T-helper 1 cell (primary cell): ENCODE measurements at regions not wholly inside any gene's neighbourhood (a gene's known extent, or its start where the extent isn't known, plus 50 kb on each side); places are given as distances from the start of the nearest gene placed in this dataset.
"Not testable (repeated sequence)": the region's sequence is repeated elsewhere in the genome, so short reads cannot be mapped to it uniquely, and the experiment has no call there.

Experiments used
- DNase-seq, 5 donors: peaks; one replicate each; pipeline ENCODE4 v3.0.0-alpha.2; 2012 to 2020

DNA sequence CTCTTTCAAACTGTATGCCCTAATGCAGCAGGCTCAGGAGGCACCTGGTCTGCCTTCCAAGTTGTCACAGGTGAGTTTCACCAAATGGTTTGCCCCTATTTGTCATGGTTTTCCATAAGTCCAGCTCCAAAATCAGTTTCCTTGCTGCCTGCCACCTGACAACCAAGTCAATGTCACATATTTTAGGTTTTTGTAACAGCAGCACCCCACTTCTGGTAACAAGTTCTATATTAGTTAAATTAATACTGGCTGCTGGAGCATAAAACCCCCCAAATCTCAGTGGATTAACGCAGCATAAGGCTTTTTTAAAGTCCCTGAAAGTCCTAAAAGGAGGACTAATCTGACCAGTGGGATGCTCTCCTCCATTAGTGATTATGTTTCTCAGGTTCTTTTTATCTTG is 200.7 kb downstream of the RRAGC start:
- DNase-seq, result no peak

DNA sequence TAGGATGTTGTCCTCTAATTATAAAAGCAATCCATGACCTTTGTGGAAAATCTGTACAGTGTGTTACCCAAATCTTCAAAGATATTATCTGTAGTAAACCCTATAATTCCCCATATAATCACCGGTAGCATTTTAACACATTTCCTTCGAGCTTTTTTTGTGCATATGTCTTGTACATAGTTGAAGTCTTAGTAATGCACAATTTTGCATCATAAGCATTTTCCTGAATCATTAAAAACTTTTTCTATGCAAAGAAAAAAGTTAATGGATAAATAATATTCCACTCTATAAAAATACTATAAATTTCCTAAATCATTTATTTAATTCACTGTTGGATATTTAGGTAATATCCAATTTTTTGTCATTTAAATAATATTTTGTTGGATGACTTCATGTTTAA is 201.7 kb downstream of the RRAGC start:
- DNase-seq, result no peak

GRCh38 chr1:38657207-38657840 is 202.2 kb downstream of the RRAGC start:
- DNase-seq, result no peak

DNA sequence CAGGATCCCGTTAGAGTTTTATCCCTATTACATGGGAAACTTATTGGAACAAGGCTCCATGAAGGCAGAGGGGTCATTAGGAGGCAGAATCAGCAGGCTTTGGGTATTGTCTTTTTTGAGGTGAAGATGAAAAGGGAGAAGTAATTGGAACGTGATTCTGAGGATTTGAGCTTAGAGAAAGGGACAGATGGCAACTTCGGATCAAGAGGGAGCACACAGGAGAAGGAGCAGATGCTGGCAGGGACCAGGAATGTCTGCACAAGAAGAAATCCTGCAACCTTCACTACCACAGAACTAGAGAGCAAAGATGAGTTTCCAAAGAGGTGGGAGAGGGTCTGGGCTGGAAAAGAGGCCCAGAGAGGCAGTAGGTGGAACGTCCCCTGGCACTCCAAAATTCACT is 202.8 kb downstream of the RRAGC start:
- no peak for DNase-seq

GRCh38 chr1:38652217-38652616 is 207.4 kb downstream of the RRAGC start:
- no peak for DNase-seq

GRCh38 chr1:38651669-38652068 is 207.9 kb downstream of the RRAGC start:
- no peak for DNase-seq

DNA sequence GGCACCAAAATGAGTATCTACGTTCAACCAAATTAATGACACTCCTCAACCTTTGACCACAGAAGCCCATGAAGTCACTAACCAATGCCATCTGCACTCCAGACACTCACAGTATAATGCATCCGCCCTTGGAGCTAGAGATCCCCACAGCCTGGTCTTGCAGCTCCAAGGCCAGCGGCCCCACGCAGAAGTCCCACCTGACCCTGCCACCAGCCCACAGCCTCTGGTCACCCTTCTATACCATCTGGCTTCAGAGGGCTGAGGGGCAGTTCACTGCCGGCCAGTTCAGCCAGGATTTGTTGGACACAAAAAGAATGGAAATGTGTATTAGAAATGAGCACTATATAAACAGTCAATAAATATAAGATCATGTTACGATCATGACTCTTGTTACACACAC is 211.2 kb downstream of the RRAGC start:
- DNase-seq, result no peak

GRCh38 chr1:38647341-38647740 is 212.2 kb downstream of the RRAGC start:
- not testable (repeated sequence) for DNase-seq

DNA sequence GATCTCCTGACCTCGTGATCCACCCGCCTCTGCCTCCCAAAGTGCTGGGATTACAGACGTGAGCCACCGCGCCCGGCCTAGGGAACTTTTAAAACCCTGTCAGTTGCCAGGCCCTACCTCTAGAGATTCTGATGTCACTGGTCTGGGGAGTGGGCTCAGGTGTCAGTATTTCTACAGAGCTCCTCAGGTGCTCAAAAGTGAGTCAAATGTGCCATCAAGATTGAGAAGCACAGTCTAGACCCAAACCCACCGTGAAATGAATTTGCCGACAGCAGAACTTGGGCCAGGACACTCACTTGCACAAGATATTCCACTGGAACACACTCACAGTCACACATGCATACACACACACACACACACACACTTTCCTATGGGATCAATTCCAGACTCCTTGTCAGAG is 215.5 kb downstream of the RRAGC start:
- DNase-seq, result no peak

DNA sequence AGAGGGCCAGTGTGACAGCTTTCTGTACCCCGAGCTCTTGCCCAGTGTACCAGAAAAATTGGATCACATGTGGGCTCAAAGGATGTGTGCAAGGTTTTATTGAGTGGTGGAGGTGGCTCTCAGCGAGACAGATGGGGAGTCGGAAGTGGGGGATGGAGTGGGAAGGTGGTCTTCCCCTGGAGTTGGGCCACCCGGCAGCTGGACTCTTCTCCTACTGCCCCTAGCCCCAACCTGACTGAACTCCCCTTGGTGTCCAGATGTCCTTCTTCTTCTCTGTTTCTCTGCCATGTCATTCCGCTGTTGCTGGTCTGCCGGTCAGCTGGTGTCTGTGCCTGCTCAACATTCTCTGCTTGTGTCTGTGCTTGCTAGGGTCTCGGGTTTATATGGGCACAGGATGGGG is 217.9 kb downstream of the RRAGC start:
- no peak for DNase-seq

- DNase-seq, result no peak
Measured at GRCh38 chr1:38640371-38640770, 219.2 kb downstream of the RRAGC start.

- DNase-seq, result no peak
Measured at GRCh38 chr1:38628241-38628640, 231.3 kb downstream of the RRAGC start.

DNA sequence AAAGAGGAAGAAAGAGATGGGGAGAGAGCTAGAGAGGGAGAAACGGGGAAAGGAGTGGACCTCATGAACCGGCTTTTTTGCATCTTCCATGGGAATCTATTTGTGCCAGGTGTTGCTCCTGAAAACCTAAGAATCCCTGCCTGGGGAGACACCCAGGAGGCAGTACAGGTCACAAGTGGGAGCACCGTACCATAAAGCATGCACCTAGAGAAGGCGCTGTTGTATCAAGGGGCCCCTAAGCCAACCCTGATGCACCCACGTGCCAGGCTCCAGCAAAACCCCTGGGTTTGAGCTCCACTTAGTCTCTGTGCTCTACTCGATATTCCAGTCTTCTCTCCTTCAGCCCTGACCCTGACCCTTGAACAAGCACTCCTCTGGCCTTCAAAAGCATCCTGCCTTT is 233.6 kb downstream of the RRAGC start:
- DNase-seq, result no peak

DNA sequence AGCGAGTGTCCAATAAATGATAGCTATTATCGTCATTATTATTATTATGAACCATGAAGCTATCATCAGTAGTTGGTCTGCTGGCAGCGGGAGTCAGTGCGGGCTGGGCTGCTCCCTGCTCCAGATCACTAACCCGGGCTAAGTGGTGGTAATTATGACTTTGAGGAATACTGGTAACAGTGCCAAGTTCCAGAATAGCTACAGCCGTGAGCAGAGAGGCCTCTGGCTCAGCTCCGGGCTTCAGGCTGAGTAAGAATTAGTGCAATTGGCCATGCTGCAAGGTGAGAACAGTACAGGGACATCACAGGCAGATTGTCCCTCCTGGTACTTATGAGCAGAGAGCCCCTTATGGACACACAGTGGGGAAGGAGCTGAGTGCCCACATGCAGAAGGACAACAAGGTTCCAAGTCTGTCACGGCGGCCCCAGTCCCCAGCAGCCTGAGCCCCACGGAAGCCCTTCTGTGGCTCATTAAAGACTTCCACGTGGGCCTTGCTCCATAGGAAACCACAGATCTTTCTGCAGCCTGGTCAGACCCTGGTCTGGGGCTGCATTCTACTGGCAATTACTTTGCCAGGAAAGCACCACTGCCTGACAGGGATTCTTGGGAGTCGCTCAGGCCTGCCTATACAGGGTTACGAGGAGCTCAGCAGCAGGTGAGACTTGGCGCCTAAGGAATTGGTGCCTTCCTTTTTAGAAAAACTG is 235.1 kb downstream of the RRAGC start:
- DNase-seq, result no peak

DNA sequence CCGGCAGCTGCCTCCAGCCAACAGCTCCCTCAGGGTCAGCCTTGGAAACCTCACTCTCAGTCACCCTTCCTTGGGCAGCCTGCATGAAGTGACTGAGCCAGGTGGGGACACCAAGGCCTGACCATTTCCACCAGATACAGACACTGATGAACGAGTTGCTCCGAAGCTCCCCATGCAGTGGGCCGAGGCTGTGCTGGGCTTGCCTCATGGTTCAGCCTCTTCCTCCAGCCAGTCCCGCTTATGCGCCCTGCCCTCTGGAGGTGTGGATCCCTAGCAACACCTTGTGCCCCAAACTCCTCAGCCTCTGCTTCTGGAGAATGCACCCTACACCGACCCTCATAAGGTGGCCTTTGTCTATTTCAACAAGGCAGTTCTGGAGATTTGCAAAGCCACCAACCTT is 236.0 kb downstream of the RRAGC start:
- DNase-seq, result no peak

DNA sequence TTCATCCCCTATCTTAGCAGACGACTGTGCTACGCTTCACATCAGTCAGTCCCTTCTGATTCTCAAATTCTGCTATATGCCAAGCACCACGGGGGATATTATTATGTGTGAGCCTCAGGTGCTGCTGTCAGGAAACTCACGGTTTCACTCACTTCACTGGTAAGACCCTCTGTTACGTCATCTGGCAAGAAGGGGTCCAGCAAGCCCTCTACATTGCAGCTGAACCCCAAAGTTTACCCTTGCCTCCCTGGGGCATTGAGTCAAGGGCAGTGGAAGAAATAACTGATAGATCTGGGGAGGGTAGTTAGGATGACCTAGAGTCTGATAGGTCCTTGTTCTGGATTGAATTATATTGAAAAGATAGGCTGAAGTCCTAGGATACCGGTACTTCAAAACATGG is 237.4 kb downstream of the RRAGC start:
- no peak for DNase-seq

DNA sequence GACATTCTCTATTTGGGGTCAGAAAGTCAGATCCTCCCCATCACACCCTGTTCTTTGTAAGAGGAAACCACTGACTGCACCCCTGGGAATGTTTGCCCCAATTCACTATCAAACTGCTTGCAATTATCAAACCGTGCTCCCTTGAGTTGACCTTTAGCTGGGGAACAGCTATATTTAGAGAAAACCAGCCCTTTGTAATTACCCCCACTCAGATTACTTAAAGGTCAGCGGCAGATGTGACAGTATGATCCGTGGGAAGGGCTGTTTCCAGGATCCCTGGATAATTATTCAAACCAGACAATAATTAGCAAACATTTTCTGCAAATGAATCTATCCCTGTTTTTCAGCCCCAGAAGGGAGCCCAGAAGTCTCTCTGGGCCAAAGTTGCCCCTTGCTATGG is 242.7 kb downstream of the RRAGC start:
- DNase-seq, result no peak

- no peak for DNase-seq
Measured at GRCh38 chr1:38615680-38616079, 243.9 kb downstream of the RRAGC start.

GRCh38 chr1:38614861-38615260 is 244.7 kb downstream of the RRAGC start:
- DNase-seq, result no peak

DNA sequence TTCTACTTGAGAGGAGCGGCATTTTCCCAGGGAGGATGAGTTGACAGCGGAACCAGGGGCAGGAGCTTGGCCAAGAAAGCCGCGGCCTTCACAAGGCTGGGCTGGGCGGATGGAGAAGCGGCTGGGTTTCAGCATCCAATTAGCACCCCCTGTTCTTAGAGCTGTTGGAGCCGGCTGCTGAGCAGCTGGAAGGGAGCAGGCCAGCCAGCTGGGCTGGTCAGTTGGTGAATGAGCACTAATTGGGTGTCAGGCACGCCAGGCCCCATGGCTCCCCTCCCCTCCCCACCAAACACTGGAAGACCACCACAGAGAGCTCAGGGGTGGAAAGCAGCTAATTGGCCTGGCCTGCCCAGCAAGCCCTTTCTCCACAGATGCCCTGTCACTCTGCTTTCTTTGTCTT is 245.6 kb downstream of the RRAGC start:
- DNase-seq, result no peak

- DNase-seq, result no peak
Measured at GRCh38 chr1:38612951-38613350, 246.6 kb downstream of the RRAGC start.

DNA sequence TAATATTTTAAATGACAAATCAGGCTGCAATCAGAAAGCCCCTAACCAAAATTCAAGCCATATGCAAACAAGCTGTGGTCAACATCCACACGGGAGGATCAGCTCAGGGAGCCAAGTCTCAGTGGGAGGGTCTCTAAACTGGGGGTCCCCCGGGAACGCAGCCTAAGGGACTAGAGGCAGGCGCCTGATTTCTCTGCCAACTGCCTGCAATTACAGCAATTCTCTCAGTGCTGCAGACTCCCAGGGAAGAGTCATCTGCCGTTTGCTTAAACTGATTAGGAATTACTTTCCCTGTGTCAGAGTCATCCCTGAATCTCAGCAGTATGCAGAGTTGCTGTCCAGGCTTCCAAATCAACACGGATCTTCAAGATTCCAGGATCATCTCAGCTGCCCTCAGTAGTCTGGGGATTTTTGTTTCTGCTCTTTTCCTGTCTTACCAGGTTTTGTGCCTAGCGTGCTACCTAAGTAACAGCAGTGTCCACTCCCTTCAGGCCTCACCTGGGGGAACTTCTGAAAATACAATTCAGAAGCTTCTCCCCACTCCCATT is 247.8 kb downstream of the RRAGC start:
- no peak for DNase-seq

DNA sequence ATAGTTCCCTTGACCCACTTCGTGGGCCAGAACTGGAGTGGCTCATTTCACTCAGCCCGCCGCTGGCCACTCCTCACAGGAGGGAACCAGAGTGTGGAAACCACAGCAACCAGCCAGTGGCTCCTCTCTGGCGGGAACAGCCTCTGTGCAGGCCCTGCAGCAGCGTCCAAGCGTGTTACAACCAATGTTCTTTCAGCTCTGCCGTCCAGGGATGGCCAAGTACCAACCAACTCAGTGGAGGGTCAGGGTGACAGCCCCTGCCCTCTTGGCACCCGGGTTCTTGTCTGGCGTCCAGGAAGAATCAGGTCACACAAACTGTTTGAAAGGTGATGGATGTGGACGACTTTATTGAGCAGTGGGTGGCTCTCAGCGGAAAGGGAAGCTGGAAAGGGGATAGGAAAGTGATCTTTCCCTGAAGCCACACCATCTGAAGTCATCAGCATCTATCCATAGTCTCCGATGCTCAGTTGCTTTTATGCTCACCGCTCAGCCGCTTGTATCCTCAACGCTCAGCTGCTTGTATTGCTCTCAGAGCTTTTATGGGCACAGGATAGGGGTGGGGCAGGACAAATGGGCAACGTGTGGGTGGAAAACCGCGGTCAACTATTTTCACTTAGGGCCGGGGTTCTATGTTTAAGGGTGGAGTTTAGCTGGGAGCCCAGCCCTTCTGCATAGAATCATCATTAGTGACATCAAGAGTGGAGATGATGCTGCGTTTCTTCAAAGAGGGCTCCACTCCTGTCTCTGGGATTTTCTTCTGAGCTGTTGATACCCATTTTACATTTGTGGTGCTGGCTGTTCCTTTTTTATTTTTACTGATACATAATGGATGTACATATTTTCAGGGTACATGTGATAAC is 250.2 kb downstream of the RRAGC start:
- DNase-seq, result no peak
